ENCODE measurements at regions not wholly inside any gene's neighbourhood (a gene's known extent, or its start where the extent isn't known, plus 50 kb on each side); places are given as distances from the start of the nearest gene placed in this dataset.

DNA sequence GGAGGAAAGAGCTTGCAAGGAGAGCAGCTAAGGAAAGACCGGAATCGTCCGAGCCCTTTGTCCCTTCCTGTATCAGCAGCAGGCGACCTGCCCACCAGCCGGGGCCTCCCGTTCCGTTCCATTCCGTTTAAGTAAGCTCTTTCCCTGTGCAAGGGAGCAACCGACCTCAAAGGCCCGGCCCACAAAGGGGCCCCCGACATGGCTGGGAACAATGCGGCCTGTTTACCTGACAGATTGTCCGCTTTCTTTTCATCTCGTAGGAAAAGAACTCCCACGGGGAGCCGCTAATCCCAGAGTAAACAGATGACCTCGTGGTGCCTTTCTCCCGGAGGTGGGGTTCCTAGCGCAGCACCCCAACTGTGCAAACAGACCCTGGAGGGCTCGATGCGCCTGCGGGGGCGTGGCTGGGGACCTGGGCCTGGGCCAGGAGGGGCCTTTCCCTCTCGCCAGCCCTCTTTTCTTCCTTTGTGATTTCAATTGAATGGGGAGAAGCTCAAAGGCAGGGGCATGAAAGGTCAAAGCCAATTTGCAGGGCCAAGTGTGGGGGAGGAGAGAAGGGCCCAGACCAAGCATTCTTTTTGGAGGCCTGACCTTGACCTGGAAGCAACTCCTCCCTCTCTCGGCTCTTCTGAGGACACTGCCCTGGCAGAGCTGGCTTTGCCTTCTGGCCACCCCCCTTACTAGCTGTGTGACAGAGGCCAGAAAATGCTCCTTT is 120.2 kb downstream of the INHBB start (continued):
- TF ChIP-seq, protein P1, sequence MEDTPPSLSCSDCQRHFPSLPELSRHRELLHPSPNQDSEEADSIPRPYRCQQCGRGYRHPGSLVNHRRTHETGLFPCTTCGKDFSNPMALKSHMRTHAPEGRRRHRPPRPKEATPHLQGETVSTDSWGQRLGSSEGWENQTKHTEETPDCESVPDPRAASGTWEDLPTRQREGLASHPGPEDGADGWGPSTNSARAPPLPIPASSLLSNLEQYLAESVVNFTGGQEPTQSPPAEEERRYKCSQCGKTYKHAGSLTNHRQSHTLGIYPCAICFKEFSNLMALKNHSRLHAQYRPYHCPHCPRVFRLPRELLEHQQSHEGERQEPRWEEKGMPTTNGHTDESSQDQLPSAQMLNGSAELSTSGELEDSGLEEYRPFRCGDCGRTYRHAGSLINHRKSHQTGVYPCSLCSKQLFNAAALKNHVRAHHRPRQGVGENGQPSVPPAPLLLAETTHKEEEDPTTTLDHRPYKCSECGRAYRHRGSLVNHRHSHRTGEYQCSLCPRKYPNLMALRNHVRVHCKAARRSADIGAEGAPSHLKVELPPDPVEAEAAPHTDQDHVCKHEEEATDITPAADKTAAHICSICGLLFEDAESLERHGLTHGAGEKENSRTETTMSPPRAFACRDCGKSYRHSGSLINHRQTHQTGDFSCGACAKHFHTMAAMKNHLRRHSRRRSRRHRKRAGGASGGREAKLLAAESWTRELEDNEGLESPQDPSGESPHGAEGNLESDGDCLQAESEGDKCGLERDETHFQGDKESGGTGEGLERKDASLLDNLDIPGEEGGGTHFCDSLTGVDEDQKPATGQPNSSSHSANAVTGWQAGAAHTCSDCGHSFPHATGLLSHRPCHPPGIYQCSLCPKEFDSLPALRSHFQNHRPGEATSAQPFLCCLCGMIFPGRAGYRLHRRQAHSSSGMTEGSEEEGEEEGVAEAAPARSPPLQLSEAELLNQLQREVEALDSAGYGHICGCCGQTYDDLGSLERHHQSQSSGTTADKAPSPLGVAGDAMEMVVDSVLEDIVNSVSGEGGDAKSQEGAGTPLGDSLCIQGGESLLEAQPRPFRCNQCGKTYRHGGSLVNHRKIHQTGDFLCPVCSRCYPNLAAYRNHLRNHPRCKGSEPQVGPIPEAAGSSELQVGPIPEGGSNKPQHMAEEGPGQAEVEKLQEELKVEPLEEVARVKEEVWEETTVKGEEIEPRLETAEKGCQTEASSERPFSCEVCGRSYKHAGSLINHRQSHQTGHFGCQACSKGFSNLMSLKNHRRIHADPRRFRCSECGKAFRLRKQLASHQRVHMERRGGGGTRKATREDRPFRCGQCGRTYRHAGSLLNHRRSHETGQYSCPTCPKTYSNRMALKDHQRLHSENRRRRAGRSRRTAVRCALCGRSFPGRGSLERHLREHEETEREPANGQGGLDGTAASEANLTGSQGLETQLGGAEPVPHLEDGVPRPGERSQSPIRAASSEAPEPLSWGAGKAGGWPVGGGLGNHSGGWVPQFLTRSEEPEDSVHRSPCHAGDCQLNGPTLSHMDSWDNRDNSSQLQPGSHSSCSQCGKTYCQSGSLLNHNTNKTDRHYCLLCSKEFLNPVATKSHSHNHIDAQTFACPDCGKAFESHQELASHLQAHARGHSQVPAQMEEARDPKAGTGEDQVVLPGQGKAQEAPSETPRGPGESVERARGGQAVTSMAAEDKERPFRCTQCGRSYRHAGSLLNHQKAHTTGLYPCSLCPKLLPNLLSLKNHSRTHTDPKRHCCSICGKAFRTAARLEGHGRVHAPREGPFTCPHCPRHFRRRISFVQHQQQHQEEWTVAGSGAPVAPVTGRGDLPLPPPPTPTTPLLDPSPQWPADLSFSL (CRISPR knock-in tag; IDR thresholded peaks at IDR 0.05), result peak; percentile 46; the same call in 1 of the 2 replicates
- TF ChIP-seq, protein P2, sequence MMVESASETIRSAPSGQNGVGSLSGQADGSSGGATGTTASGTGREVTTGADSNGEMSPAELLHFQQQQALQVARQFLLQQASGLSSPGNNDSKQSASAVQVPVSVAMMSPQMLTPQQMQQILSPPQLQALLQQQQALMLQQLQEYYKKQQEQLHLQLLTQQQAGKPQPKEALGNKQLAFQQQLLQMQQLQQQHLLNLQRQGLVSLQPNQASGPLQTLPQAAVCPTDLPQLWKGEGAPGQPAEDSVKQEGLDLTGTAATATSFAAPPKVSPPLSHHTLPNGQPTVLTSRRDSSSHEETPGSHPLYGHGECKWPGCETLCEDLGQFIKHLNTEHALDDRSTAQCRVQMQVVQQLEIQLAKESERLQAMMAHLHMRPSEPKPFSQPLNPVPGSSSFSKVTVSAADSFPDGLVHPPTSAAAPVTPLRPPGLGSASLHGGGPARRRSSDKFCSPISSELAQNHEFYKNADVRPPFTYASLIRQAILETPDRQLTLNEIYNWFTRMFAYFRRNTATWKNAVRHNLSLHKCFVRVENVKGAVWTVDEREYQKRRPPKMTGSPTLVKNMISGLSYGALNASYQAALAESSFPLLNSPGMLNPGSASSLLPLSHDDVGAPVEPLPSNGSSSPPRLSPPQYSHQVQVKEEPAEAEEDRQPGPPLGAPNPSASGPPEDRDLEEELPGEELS (CRISPR knock-in tag; IDR thresholded peaks at IDR 0.05), result peak; percentile 100
- TF ChIP-seq ZNF30 (CRISPR knock-in tag; IDR thresholded peaks at IDR 0.05) (no peak), ATF7-NPFF (CRISPR knock-in tag; IDR thresholded peaks at IDR 0.05; ENCODE audit: low read depth) (peak; percentile 57; the same call in 1 of the 2 replicates), MAZ (IDR thresholded peaks at IDR 0.05; ENCODE audit: borderline replicate concordance, low read depth, low read length) (peak; percentile 89; the same call in 1 of the 2 replicates), MAZ (CRISPR knock-in tag; IDR thresholded peaks at IDR 0.05; ENCODE audit: low read depth) (peak; percentile 75; the same call in 1 of the 2 replicates), ZNF547 (CRISPR knock-in tag; IDR thresholded peaks at IDR 0.05) (peak; percentile 97), ZNF607 (CRISPR knock-in tag; IDR thresholded peaks at IDR 0.05; ENCODE audit: borderline replicate concordance) (peak; percentile 83), ZNF543 (CRISPR knock-in tag; IDR thresholded peaks at IDR 0.05) (peak; percentile 88; the same call in 1 of the 2 replicates), HDAC6 (IDR thresholded peaks at IDR 0.05; ENCODE audit: low read depth, low read length) (no peak), CREB1 (IDR thresholded peaks at IDR 0.05) (peak; percentile 59; the same call in 1 of the 2 replicates), CREB1 (CRISPR knock-in tag; IDR thresholded peaks at IDR 0.05) (peak; percentile 86), TBX3 (IDR thresholded peaks at IDR 0.05; ENCODE audit: borderline replicate concordance) (peak; percentile 97), ZSCAN22 (CRISPR knock-in tag; IDR thresholded peaks at IDR 0.05) (0 out of 2 replicates have a peak, but pooled peaks have one; percentile 75)
- TF ChIP-seq, protein P3, sequence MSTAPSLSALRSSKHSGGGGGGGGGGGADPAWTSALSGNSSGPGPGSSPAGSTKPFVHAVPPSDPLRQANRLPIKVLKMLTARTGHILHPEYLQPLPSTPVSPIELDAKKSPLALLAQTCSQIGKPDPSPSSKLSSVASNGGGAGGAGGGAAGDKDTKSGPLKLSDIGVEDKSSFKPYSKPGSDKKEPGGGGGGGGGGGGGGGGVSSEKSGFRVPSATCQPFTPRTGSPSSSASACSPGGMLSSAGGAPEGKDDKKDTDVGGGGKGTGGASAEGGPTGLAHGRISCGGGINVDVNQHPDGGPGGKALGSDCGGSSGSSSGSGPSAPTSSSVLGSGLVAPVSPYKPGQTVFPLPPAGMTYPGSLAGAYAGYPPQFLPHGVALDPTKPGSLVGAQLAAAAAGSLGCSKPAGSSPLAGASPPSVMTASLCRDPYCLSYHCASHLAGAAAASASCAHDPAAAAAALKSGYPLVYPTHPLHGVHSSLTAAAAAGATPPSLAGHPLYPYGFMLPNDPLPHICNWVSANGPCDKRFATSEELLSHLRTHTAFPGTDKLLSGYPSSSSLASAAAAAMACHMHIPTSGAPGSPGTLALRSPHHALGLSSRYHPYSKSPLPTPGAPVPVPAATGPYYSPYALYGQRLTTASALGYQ (CRISPR knock-in tag; IDR thresholded peaks at IDR 0.05), result peak; percentile 100
- TF ChIP-seq, protein P4, sequence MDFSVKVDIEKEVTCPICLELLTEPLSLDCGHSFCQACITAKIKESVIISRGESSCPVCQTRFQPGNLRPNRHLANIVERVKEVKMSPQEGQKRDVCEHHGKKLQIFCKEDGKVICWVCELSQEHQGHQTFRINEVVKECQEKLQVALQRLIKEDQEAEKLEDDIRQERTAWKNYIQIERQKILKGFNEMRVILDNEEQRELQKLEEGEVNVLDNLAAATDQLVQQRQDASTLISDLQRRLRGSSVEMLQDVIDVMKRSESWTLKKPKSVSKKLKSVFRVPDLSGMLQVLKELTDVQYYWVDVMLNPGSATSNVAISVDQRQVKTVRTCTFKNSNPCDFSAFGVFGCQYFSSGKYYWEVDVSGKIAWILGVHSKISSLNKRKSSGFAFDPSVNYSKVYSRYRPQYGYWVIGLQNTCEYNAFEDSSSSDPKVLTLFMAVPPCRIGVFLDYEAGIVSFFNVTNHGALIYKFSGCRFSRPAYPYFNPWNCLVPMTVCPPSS (IDR thresholded peaks at IDR 0.05), result no peak
